HCT116 (cell line): ENCODE measurements at regions not wholly inside any gene's neighbourhood (a gene's known extent, or its start where the extent isn't known, plus 50 kb on each side); places are given as distances from the start of the nearest gene placed in this dataset.

Experiments
- ATAC-seq: fragments of 200-7000 bp; cut with Tn5 transposase; 2 replicates; pipeline ENCODE4 v1.9.1; 2020; ENCODE audit warnings: mild to moderate bottlenecking, moderate library complexity
- BruUV-seq: library from RNA; stranded (reverse); fragments of 400-500 nt; replicated peaks from 2 replicates; lab custom pipeline; 2021; lab: Mats Ljungman, UMichigan
- CTCF ChIA-PET: fragments of 300-600 bp; sonication (Branson Sonifier 250); formaldehyde crosslinking; loops from one replicate; lab custom pipeline; 2021; ENCODE audit warnings: antibody characterized with exemption; lab: Charles Lee
- POLR2A ChIA-PET: fragments of 300-600, 350-600 bp; sonication (Branson Sonifier 250); formaldehyde crosslinking; loops from one replicate; lab custom pipeline; 2021; ENCODE audit warnings: antibody characterized with exemption; lab: Charles Lee
- RAD21 ChIA-PET, 2 experiments: fragments of 300-600 bp; sonication (Branson Sonifier 250); formaldehyde crosslinking; loops; one replicate each; lab custom pipeline; 2023; ENCODE audit warnings: low total read pairs in 2 of 2; ENCODE audit not compliant: uncharacterized antibody in 2 of 2, unreplicated experiment in 2 of 2, low non-redundant PET in 1 of 2; lab: Charles Lee
- DNase-seq: peaks from one replicate; pipeline ENCODE4 v3.0.0-alpha.2; 2010; ENCODE audit warnings: low read depth, low spot score
- H2AFZ ChIP-seq: fragments of 200-600 bp; shearing (Covaris generic), sonication (generic); 2 replicates; pipeline ENCODE4 v1.6.1; 2017; ENCODE audit warnings: low read depth, mixed run types, mixed read lengths, antibody characterized with exemption, low read length; ENCODE audit not compliant: poor library complexity, severe bottlenecking
- H3K27ac ChIP-seq: 2 replicates; pipeline ENCODE4 v1.5.1; 2012; ENCODE audit warnings: low read depth, low read length
- H3K27me3 ChIP-seq: fragments of 200-600 bp; sonication (generic); 2 replicates; pipeline ENCODE4 v1.6.1; 2016; ENCODE audit warnings: mixed run types, low read length, mixed read lengths; ENCODE audit not compliant: insufficient read depth
- H3K36me3 ChIP-seq, 2 experiments: fragments of 200-500 bp in 1 of 2; fragments of 200-600 bp in 1 of 2; sonication (Bioruptor generic) in 1 of 2; sonication (generic) in 1 of 2; 2 replicates each; pipeline versions ENCODE4 v1.5.1 to v1.6.1; 2014 to 2016; ENCODE audit warnings: low read length in 2 of 2, inconsistent platforms in 1 of 2, mixed read lengths in 1 of 2, mixed run types in 1 of 2; ENCODE audit not compliant: insufficient read depth in 2 of 2, control insufficient read depth in 1 of 2
- H3K4me1 ChIP-seq, 2 experiments: fragments of 200-600 bp in 1 of 2; sonication (generic) in 1 of 2; 2 replicates each; pipeline versions ENCODE4 v1.5.1 to v1.6.1; 2012 to 2017; ENCODE audit warnings: low read length in 2 of 2, inconsistent platforms in 1 of 2, mild to moderate bottlenecking in 1 of 2, mixed read lengths in 1 of 2, mixed run types in 1 of 2, moderate library complexity in 1 of 2; ENCODE audit not compliant: insufficient read depth in 2 of 2, control insufficient read depth in 1 of 2
- H3K4me2 ChIP-seq: fragments of 200-600 bp; sonication (generic); 2 replicates; pipeline ENCODE4 v1.6.1; 2017; ENCODE audit warnings: mixed run types, low read length, mixed read lengths
- H3K4me3 ChIP-seq, 2 experiments: fragments of 200-600 bp in 1 of 2; sonication (generic) in 1 of 2; replicated peaks in 1 of 2; 2 replicates each; pipeline ENCODE4 v1.5.1; 2011 to 2016; ENCODE audit warnings: low read length in 2 of 2, control low read depth in 1 of 2, low read depth in 1 of 2, mild to moderate bottlenecking in 1 of 2, mixed read lengths in 1 of 2, mixed run types in 1 of 2
- H3K79me2 ChIP-seq: fragments of 200-600 bp; sonication (generic); 2 replicates; pipeline ENCODE4 v1.6.1; 2017; ENCODE audit warnings: mild to moderate bottlenecking, mixed run types, low read length, moderate library complexity, mixed read lengths; ENCODE audit not compliant: insufficient read depth
- H3K9ac ChIP-seq: fragments of 200-600 bp; sonication (generic); 2 replicates; pipeline ENCODE4 v1.6.1; 2016; ENCODE audit warnings: low read length, mixed read lengths
- H3K9me2 ChIP-seq: fragments of 200-600 bp; sonication (generic), shearing (Covaris generic); 2 replicates; pipeline ENCODE4 v1.6.1; 2017; ENCODE audit warnings: mixed run types, mild to moderate bottlenecking, moderate library complexity; ENCODE audit not compliant: insufficient read depth
- H3K9me3 ChIP-seq, 2 experiments: fragments of 200-500 bp in 1 of 2; fragments of 200-600 bp in 1 of 2; sonication (Bioruptor generic) in 1 of 2; sonication (generic) in 1 of 2; 2 replicates each; pipeline ENCODE4 v1.6.1; 2014 to 2017; ENCODE audit warnings: low read length in 2 of 2, mixed read lengths in 2 of 2, inconsistent platforms in 1 of 2, low read depth in 1 of 2, mild to moderate bottlenecking in 1 of 2, mixed run types in 1 of 2, moderate library complexity in 1 of 2; ENCODE audit not compliant: control insufficient read depth in 1 of 2, insufficient read depth in 1 of 2
- H4K20me1 ChIP-seq: fragments of 200-600 bp; sonication (generic), shearing (Covaris generic); 2 replicates; pipeline ENCODE4 v1.6.1; 2017; ENCODE audit warnings: mixed run types, mild to moderate bottlenecking, moderate library complexity; ENCODE audit not compliant: insufficient read depth
- CTCF ChIP-seq, 3 experiments: fragments of 200-600 bp in 1 of 3; sonication (generic) in 1 of 3; IDR thresholded peaks in 2 of 3; conservative IDR thresholded peaks in 1 of 3; 2 replicates each; pipeline ENCODE4 v1.5.1; 2012 to 2017; ENCODE audit warnings: low read depth in 2 of 3, low read length in 2 of 3, antibody characterized with exemption in 1 of 3, borderline replicate concordance in 1 of 3, control low read depth in 1 of 3, mild to moderate bottlenecking in 1 of 3, mixed read lengths in 1 of 3, mixed run types in 1 of 3, moderate library complexity in 1 of 3; ENCODE audit not compliant: insufficient read depth in 1 of 3
- EZH2 ChIP-seq: fragments of 200-600 bp; sonication (generic); IDR thresholded peaks from 2 replicates; pipeline ENCODE4 v1.6.1; 2017; ENCODE audit warnings: antibody characterized with exemption, mixed run types
- RAD21 ChIP-seq: IDR thresholded peaks from 2 replicates; pipeline ENCODE4 v1.6.1; 2012; ENCODE audit warnings: low read depth, mild to moderate bottlenecking
- YY1 ChIP-seq: IDR thresholded peaks from 2 replicates; pipeline ENCODE4 v1.6.1; 2011; ENCODE audit warnings: low read length, low read depth, moderate library complexity, mild to moderate bottlenecking; ENCODE audit not compliant: insufficient replicate concordance; ENCODE audit errors: extremely low read depth
- intact Hi-C: fragments of 100-400 bp; cut with micrococcal nuclease; formaldehyde crosslinking; loops from 2 replicates; pipeline ENCODE4 v1.10.0; 2022

DNA sequence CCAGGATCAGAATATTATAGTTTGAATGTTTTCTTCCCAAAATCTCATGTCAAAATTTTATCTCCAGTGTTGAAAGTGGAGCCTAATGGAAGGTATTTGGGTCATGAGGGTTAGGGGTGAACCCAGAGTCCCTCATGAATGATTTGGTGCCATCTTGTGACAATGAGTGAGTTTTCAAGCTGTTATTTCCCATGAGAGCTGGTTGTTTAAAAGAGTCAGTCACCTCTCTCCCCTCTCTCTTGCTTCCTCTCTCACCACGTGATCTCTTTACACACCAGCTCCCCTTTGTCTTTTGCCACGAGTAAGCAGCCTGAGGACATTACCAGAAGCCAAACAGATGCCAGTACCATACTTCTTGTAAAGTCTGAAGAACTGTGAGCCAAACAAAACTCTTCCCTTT, 561.6 kb downstream of the RERGL start:
- H3K9ac ChIP-seq: no peak overlapping the region
- no peaks in the 10 kb centered on the region for H3K9me3 ChIP-seq
- no TSS peak for BruUV-seq
- H3K36me3 ChIP-seq: no peaks in the 10 kb centered on the region
- RAD21 ChIA-PET: no interaction called here
- intact Hi-C loops: loop anchor here (10.0 kb wide), 1 partner anchor 594 kb away; no protein-coding TSS in a partner anchor
- no peaks in the 10 kb centered on the region for H3K9me2 ChIP-seq
- POLR2A ChIA-PET: no interaction called here
- no peaks in the 10 kb centered on the region for H3K79me2 ChIP-seq
- H2AFZ ChIP-seq: no peak overlapping the region
- no peak for TF ChIP-seq YY1
- peak; percentile 26; the same call in 1 of the 2 replicates for TF ChIP-seq RAD21
- no peak overlapping the region for H3K27ac ChIP-seq
- no peaks in the 10 kb centered on the region for H3K4me1 ChIP-seq
- ATAC-seq (no peak), DNase-seq (no peak)
- CTCF ChIA-PET: no interaction called here
- H3K4me2 ChIP-seq: no peak overlapping the region
- H3K27me3 ChIP-seq: no peaks in the 10 kb centered on the region
- H3K4me3 ChIP-seq: no peak overlapping the region
- H4K20me1 ChIP-seq: no peaks in the 10 kb centered on the region

GRCh38 chr12:17527021-17527420, 563.0 kb downstream of the RERGL start:
- no TSS peak for BruUV-seq
- Histone ChIP-seq H3K36me3 (no peaks in the 10 kb centered on the region), H3K4me2 (no peak overlapping the region), H3K9me3 (no peaks in the 10 kb centered on the region), H2AFZ (no peak overlapping the region), H3K27me3 (no peaks in the 10 kb centered on the region), H3K79me2 (no peaks in the 10 kb centered on the region), H4K20me1 (no peaks in the 10 kb centered on the region), H3K9me2 (no peaks in the 10 kb centered on the region), H3K27ac (no peak overlapping the region), H3K4me1 (no peaks in the 10 kb centered on the region), H3K4me3 (no peak overlapping the region), H3K9ac (no peak overlapping the region)
- RAD21 ChIA-PET: no interaction called here
- TF ChIP-seq CTCF (IDR thresholded peaks at IDR 0.05 in 2 of 3, conservative IDR thresholded peaks at IDR 0.05 in 1 of 3; ENCODE audit: borderline replicate concordance in 1 of 3, insufficient read depth in 1 of 3, low read depth in 2 of 3, low read length in 2 of 3): 0 out of 6 replicates have a peak, but pooled peaks of 1 of the 3 experiments have one; percentile 17
- no peak for TF ChIP-seq EZH2
- CTCF ChIA-PET: no interaction called here
- intact Hi-C loops: loop anchor here (10.0 kb wide), 1 partner anchor 592 kb away; no protein-coding TSS in a partner anchor
- ATAC-seq (no peak), DNase-seq (no peak)
- POLR2A ChIA-PET: no interaction called here
